H1 (cell line): ENCODE measurements at regions not wholly inside any gene's neighbourhood (a gene's known extent, or its start where the extent isn't known, plus 50 kb on each side); places are given as distances from the start of the nearest gene placed in this dataset.

Source experiments
- CBX5 ChIP-seq: fragments of 300-800, 300-1000 bp; sonication (generic); IDR thresholded peaks from 2 replicates; pipeline ENCODE4 v1.7.1; 2016; ENCODE audit warnings: antibody characterized with exemption, low read length, low read depth
- CHD2 ChIP-seq: IDR thresholded peaks from 2 replicates; pipeline ENCODE4 v1.6.1; 2012; ENCODE audit warnings: low read length, improper control_type of control experiment
- JUN ChIP-seq: IDR thresholded peaks from 2 replicates; pipeline ENCODE4 v1.6.1; 2011; ENCODE audit warnings: low read depth, mild to moderate bottlenecking, improper control_type of control experiment, low read length
- JUND ChIP-seq: IDR thresholded peaks from 2 replicates; pipeline ENCODE4 v1.6.1; 2011; ENCODE audit warnings: mild to moderate bottlenecking, improper control_type of control experiment, low read length
- TF ChIP-seq, protein P1 (sequence below): fragments of 300-600 bp; sonication (generic); IDR thresholded peaks from 2 replicates; pipeline ENCODE4 v1.7.1; 2012; ENCODE audit warnings: low read length, moderate library complexity, mild to moderate bottlenecking, inconsistent platforms; ENCODE audit not compliant: insufficient replicate concordance

DNA sequence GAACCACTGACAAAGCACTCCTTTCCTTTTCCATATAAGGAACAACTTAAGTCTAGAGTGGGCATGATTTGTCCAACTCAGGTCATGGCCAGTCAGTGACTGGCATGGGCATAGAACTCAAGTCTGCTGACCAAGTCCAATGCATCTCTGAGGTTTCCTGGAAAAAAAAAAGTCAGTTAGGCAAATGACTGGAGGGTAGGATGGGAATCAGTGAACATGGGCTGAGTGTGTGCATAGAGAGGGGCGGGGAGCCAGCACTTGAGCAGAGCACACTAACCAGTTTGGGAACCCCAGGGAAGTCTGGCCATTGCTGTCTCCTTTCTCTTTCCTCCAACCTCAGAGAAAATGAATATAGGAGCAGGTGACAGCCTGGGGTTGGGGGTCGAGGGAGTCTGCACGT, 53.6 kb upstream of the FMOD start (continued):
- TF ChIP-seq, protein P1, sequence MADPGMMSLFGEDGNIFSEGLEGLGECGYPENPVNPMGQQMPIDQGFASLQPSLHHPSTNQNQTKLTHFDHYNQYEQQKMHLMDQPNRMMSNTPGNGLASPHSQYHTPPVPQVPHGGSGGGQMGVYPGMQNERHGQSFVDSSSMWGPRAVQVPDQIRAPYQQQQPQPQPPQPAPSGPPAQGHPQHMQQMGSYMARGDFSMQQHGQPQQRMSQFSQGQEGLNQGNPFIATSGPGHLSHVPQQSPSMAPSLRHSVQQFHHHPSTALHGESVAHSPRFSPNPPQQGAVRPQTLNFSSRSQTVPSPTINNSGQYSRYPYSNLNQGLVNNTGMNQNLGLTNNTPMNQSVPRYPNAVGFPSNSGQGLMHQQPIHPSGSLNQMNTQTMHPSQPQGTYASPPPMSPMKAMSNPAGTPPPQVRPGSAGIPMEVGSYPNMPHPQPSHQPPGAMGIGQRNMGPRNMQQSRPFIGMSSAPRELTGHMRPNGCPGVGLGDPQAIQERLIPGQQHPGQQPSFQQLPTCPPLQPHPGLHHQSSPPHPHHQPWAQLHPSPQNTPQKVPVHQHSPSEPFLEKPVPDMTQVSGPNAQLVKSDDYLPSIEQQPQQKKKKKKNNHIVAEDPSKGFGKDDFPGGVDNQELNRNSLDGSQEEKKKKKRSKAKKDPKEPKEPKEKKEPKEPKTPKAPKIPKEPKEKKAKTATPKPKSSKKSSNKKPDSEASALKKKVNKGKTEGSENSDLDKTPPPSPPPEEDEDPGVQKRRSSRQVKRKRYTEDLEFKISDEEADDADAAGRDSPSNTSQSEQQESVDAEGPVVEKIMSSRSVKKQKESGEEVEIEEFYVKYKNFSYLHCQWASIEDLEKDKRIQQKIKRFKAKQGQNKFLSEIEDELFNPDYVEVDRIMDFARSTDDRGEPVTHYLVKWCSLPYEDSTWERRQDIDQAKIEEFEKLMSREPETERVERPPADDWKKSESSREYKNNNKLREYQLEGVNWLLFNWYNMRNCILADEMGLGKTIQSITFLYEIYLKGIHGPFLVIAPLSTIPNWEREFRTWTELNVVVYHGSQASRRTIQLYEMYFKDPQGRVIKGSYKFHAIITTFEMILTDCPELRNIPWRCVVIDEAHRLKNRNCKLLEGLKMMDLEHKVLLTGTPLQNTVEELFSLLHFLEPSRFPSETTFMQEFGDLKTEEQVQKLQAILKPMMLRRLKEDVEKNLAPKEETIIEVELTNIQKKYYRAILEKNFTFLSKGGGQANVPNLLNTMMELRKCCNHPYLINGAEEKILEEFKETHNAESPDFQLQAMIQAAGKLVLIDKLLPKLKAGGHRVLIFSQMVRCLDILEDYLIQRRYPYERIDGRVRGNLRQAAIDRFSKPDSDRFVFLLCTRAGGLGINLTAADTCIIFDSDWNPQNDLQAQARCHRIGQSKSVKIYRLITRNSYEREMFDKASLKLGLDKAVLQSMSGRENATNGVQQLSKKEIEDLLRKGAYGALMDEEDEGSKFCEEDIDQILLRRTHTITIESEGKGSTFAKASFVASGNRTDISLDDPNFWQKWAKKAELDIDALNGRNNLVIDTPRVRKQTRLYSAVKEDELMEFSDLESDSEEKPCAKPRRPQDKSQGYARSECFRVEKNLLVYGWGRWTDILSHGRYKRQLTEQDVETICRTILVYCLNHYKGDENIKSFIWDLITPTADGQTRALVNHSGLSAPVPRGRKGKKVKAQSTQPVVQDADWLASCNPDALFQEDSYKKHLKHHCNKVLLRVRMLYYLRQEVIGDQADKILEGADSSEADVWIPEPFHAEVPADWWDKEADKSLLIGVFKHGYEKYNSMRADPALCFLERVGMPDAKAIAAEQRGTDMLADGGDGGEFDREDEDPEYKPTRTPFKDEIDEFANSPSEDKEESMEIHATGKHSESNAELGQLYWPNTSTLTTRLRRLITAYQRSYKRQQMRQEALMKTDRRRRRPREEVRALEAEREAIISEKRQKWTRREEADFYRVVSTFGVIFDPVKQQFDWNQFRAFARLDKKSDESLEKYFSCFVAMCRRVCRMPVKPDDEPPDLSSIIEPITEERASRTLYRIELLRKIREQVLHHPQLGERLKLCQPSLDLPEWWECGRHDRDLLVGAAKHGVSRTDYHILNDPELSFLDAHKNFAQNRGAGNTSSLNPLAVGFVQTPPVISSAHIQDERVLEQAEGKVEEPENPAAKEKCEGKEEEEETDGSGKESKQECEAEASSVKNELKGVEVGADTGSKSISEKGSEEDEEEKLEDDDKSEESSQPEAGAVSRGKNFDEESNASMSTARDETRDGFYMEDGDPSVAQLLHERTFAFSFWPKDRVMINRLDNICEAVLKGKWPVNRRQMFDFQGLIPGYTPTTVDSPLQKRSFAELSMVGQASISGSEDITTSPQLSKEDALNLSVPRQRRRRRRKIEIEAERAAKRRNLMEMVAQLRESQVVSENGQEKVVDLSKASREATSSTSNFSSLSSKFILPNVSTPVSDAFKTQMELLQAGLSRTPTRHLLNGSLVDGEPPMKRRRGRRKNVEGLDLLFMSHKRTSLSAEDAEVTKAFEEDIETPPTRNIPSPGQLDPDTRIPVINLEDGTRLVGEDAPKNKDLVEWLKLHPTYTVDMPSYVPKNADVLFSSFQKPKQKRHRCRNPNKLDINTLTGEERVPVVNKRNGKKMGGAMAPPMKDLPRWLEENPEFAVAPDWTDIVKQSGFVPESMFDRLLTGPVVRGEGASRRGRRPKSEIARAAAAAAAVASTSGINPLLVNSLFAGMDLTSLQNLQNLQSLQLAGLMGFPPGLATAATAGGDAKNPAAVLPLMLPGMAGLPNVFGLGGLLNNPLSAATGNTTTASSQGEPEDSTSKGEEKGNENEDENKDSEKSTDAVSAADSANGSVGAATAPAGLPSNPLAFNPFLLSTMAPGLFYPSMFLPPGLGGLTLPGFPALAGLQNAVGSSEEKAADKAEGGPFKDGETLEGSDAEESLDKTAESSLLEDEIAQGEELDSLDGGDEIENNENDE = no peak
- TF ChIP-seq JUND (no peak), CBX5 (no peak), CHD2 (no peak), JUN (no peak)
